ENCODE measurements at regions not wholly inside any gene's neighbourhood (a gene's known extent, or its start where the extent isn't known, plus 50 kb on each side); places are given as distances from the start of the nearest gene placed in this dataset.

GRCh38 chr14:84760489-84761126, 769.3 kb upstream of the FLRT2 start:
- FAIRE-seq = no peak

GRCh38 chr14:84767434-84767833, 762.5 kb upstream of the FLRT2 start:
- DNase-seq (ENCODE audit: insufficient read length, low spot score) (no peak), FAIRE-seq (no peak)
- TF ChIP-seq CTCF (IDR thresholded peaks at IDR 0.05; ENCODE audit: insufficient read depth, missing control alignments) = no peak

More at GRCh38 chr14:84760489-84761126, 769.3 kb upstream of the FLRT2 start:
- DNase-seq (ENCODE audit: insufficient read length, low spot score) = no peak
- TF ChIP-seq CTCF (IDR thresholded peaks at IDR 0.05; ENCODE audit: insufficient read depth, missing control alignments) = no peak

GRCh38 chr14:84770030-84770429, 759.9 kb upstream of the FLRT2 start:
- DNase-seq (ENCODE audit: insufficient read length, low spot score) (no peak), FAIRE-seq (no peak)
- TF ChIP-seq CTCF (IDR thresholded peaks at IDR 0.05; ENCODE audit: insufficient read depth, missing control alignments) = no peak

GRCh38 chr14:84777356-84777755, 752.6 kb upstream of the FLRT2 start:
- FAIRE-seq (no peak), DNase-seq (ENCODE audit: insufficient read length, low spot score) (no peak)
- no peak for TF ChIP-seq CTCF (IDR thresholded peaks at IDR 0.05; ENCODE audit: insufficient read depth, missing control alignments)

- FAIRE-seq (no peak), DNase-seq (ENCODE audit: insufficient read length, low spot score) (no peak)
- no peak for TF ChIP-seq CTCF (IDR thresholded peaks at IDR 0.05; ENCODE audit: insufficient read depth, missing control alignments)
Observed at GRCh38 chr14:84782902-84783301, 747.0 kb upstream of the FLRT2 start.

GRCh38 chr14:84783511-84783910, 746.4 kb upstream of the FLRT2 start:
- TF ChIP-seq CTCF (IDR thresholded peaks at IDR 0.05; ENCODE audit: insufficient read depth, missing control alignments) = no peak
- no peak for DNase-seq (ENCODE audit: insufficient read length, low spot score)
- FAIRE-seq = no peak

GRCh38 chr14:84785996-84786395, 743.9 kb upstream of the FLRT2 start:
- no peak for DNase-seq (ENCODE audit: insufficient read length, low spot score)
- FAIRE-seq = no peak
- no peak for TF ChIP-seq CTCF (IDR thresholded peaks at IDR 0.05; ENCODE audit: insufficient read depth, missing control alignments)
